WTC11 (cell line): ENCODE measurements at regions not wholly inside any gene's neighbourhood (a gene's known extent, or its start where the extent isn't known, plus 50 kb on each side); places are given as distances from the start of the nearest gene placed in this dataset.

Experiments
- FOXP1 ChIP-seq: sonication (generic); formaldehyde crosslinking; IDR thresholded peaks from 2 replicates; pipeline ENCODE4 v1.8.0; 2022; ENCODE audit warnings: missing genetic modification reagents, mild to moderate bottlenecking, moderate library complexity, borderline replicate concordance
- JUN ChIP-seq: sonication (generic); formaldehyde crosslinking; IDR thresholded peaks from 2 replicates; pipeline ENCODE4 v1.8.0; 2023; ENCODE audit warnings: mild to moderate bottlenecking, missing genetic modification reagents
- ZNF416 ChIP-seq: fragments of 250-450 bp; sonication (Bioruptor Pico); IDR thresholded peaks from 2 replicates; pipeline ENCODE4 v1.9.0; 2021; ENCODE audit warnings: mild to moderate bottlenecking, inconsistent platforms
- TF ChIP-seq, protein P1 (sequence below): fragments of 200-600 bp; IDR thresholded peaks from 2 replicates; pipeline ENCODE4 v1.8.0; 2022; ENCODE audit warnings: antibody characterized with exemption

GRCh38 chr9:28926306-28926705 is 1353.0 kb upstream of the C9orf72 start:
- TF ChIP-seq, protein P1, sequence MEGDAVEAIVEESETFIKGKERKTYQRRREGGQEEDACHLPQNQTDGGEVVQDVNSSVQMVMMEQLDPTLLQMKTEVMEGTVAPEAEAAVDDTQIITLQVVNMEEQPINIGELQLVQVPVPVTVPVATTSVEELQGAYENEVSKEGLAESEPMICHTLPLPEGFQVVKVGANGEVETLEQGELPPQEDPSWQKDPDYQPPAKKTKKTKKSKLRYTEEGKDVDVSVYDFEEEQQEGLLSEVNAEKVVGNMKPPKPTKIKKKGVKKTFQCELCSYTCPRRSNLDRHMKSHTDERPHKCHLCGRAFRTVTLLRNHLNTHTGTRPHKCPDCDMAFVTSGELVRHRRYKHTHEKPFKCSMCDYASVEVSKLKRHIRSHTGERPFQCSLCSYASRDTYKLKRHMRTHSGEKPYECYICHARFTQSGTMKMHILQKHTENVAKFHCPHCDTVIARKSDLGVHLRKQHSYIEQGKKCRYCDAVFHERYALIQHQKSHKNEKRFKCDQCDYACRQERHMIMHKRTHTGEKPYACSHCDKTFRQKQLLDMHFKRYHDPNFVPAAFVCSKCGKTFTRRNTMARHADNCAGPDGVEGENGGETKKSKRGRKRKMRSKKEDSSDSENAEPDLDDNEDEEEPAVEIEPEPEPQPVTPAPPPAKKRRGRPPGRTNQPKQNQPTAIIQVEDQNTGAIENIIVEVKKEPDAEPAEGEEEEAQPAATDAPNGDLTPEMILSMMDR, result no peak
- TF ChIP-seq ZNF416 (no peak), JUN (CRISPR knock-in tag) (no peak), FOXP1 (CRISPR knock-in tag) (no peak)
